ENCODE measurements at regions not wholly inside any gene's neighbourhood (a gene's known extent, or its start where the extent isn't known, plus 50 kb on each side); places are given as distances from the start of the nearest gene placed in this dataset.

GRCh38 chr11:122423273-122423672 lies 232.2 kb upstream of the UBASH3B start:
- TF ChIP-seq POLR2A (IDR thresholded peaks at IDR 0.05) (no peak), CTCF (IDR thresholded peaks at IDR 0.05) (no peak)
